ENCODE measurements at regions not wholly inside any gene's neighbourhood (a gene's known extent, or its start where the extent isn't known, plus 50 kb on each side); places are given as distances from the start of the nearest gene placed in this dataset.

DNA sequence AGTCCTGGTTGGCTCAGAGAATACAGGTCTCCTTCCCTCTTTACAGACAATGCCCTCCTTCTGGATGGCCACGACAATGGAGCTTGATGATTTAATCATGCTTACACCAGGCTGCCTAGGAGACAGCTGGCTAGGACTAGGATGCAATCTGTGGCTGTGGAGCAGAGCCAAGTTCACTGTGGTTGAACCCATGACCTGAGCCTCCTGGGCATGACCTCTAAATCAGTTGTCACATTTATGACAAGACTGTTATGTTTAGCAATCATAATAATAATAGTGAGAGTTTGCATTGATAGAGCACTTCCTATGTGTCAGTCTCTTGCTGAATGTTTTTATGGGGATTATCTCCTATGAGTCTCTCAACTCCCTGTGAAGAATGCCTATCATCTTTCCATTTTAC is 244.1 kb downstream of the ICOS start:
- TF ChIP-seq POLR2A (IDR thresholded peaks at IDR 0.05): no peak
- TF ChIP-seq CTCF (IDR thresholded peaks at IDR 0.05): no peak
